Myocyte (in vitro differentiated cells): ENCODE measurements at regions not wholly inside any gene's neighbourhood (a gene's known extent, or its start where the extent isn't known, plus 50 kb on each side); places are given as distances from the start of the nearest gene placed in this dataset.
A peak's percentile ranks its signal among the peaks of the same experiment; 100 is the strongest.

Source experiments
- DNase-seq: peaks from one replicate; pipeline ENCODE4 v3.0.0-alpha.2; 2012; ENCODE audit warnings: low read depth

GRCh38 chr20:48211238-48211637, 426.0 kb upstream of the SULF2 start:
- DNase-seq = no peak

- DNase-seq = no peak
Measured at GRCh38 chr20:48210111-48211027, 425.1 kb upstream of the SULF2 start.

GRCh38 chr20:48209102-48209501, 423.8 kb upstream of the SULF2 start:
- peak; percentile 13 for DNase-seq

GRCh38 chr20:48208176-48208575, 422.9 kb upstream of the SULF2 start:
- DNase-seq = no peak

- DNase-seq = no peak
Measured at GRCh38 chr20:48207505-48207904, 422.2 kb upstream of the SULF2 start.

- peak; percentile 41 for DNase-seq
Measured at GRCh38 chr20:48205786-48206185, 420.5 kb upstream of the SULF2 start.

- no peak for DNase-seq
Measured at GRCh38 chr20:48205281-48205782, 420.1 kb upstream of the SULF2 start.

GRCh38 chr20:48204499-48204898, 419.2 kb upstream of the SULF2 start:
- DNase-seq = no peak

- DNase-seq = peak; percentile 24
Measured at GRCh38 chr20:48203252-48203651, 418.0 kb upstream of the SULF2 start.

- DNase-seq = no peak
Measured at GRCh38 chr20:48202334-48203113, 417.2 kb upstream of the SULF2 start.

- no peak for DNase-seq
Measured at GRCh38 chr20:48201885-48202284, 416.6 kb upstream of the SULF2 start.

GRCh38 chr20:48201188-48201587, 415.9 kb upstream of the SULF2 start:
- no peak for DNase-seq

- no peak for DNase-seq
Measured at GRCh38 chr20:48198929-48199451, 413.7 kb upstream of the SULF2 start.

GRCh38 chr20:48197066-48197465, 411.8 kb upstream of the SULF2 start:
- DNase-seq = no peak

GRCh38 chr20:48196486-48196885, 411.2 kb upstream of the SULF2 start:
- no peak for DNase-seq

- no peak for DNase-seq
Measured at GRCh38 chr20:48196001-48196400, 410.7 kb upstream of the SULF2 start.

- DNase-seq = no peak
Measured at GRCh38 chr20:48195121-48195870, 410.0 kb upstream of the SULF2 start.

- DNase-seq = no peak
Measured at GRCh38 chr20:48194583-48194982, 409.3 kb upstream of the SULF2 start.

- DNase-seq = no peak
Measured at GRCh38 chr20:48193627-48194425, 408.5 kb upstream of the SULF2 start.

- no peak for DNase-seq
Measured at GRCh38 chr20:48192109-48192508, 406.8 kb upstream of the SULF2 start.
